Smooth muscle cell (in vitro differentiated cells): ENCODE measurements at regions not wholly inside any gene's neighbourhood (a gene's known extent, or its start where the extent isn't known, plus 50 kb on each side); places are given as distances from the start of the nearest gene placed in this dataset.

Experiments
- DNase-seq: peaks from one replicate; lab custom pipeline; 2025; ENCODE audit not compliant: unreplicated experiment; lab: John Stamatoyannopoulos, UW
- H2AFZ ChIP-seq: fragments of 200-600 bp; sonication (generic); 2 replicates; pipeline ENCODE4 v1.6.0; 2016; ENCODE audit warnings: antibody characterized with exemption, low read depth, mild to moderate bottlenecking
- H3F3A ChIP-seq: fragments of 200-600 bp; sonication (generic); 2 replicates; pipeline ENCODE4 v1.6.0; 2017; ENCODE audit warnings: antibody characterized with exemption, low read depth
- H3K27ac ChIP-seq: fragments of 200-600 bp; sonication (generic); 2 replicates; pipeline ENCODE4 v1.5.1; 2016; ENCODE audit warnings: low read depth, mild to moderate bottlenecking
- H3K27me3 ChIP-seq: fragments of 200-600 bp; sonication (generic); 2 replicates; pipeline ENCODE4 v1.6.1; 2016; ENCODE audit warnings: low read depth, mild to moderate bottlenecking
- H3K36me3 ChIP-seq: fragments of 200-600 bp; sonication (generic); 2 replicates; pipeline ENCODE4 v1.5.1; 2016; ENCODE audit warnings: low read depth
- H3K4me1 ChIP-seq: fragments of 200-600 bp; sonication (generic); 2 replicates; pipeline ENCODE4 v1.5.1; 2016; ENCODE audit warnings: low read depth
- H3K4me2 ChIP-seq: fragments of 200-600 bp; sonication (generic); 2 replicates; pipeline ENCODE4 v1.6.0; 2016; ENCODE audit warnings: mild to moderate bottlenecking
- H3K4me3 ChIP-seq: fragments of 200-600 bp; sonication (generic); 2 replicates; pipeline ENCODE4 v1.5.1; 2016; ENCODE audit warnings: mild to moderate bottlenecking
- H3K79me2 ChIP-seq: fragments of 200-600 bp; sonication (generic); 2 replicates; pipeline ENCODE4 v1.6.0; 2016; ENCODE audit warnings: low read depth, mild to moderate bottlenecking
- H3K9ac ChIP-seq: fragments of 200-600 bp; sonication (generic); 2 replicates; pipeline ENCODE4 v1.6.0; 2016; ENCODE audit warnings: low read depth
- H3K9me3 ChIP-seq: fragments of 200-600 bp; sonication (generic); replicated peaks from 2 replicates; pipeline ENCODE4 v1.5.1; 2016; ENCODE audit warnings: low read depth
- H4K20me1 ChIP-seq: fragments of 200-600 bp; sonication (generic); 2 replicates; pipeline ENCODE4 v1.6.0; 2016; ENCODE audit warnings: low read depth
- WGBS: methylation state at CpG from one replicate; pipeline ENCODE4 v1.1.7; 2016; ENCODE audit warnings: low lambda C conversion rate; 5-methylcytosine and 5-hydroxymethylcytosine counted together
- TF ChIP-seq, protein P1 (sequence below): fragments of 200-600 bp; sonication (generic); IDR thresholded peaks from 2 replicates; pipeline ENCODE4 v1.5.1; 2017; ENCODE audit warnings: borderline replicate concordance, mild to moderate bottlenecking, antibody characterized with exemption; ENCODE audit not compliant: insufficient read depth, poor library complexity, severe bottlenecking

GRCh38 chr7:46192271-46192670 is 271.2 kb upstream of the IGFBP3 start:
- WGBS = 86% methylated on average over 3 of the region's 3 CpGs
- DNase-seq = no peak

DNA sequence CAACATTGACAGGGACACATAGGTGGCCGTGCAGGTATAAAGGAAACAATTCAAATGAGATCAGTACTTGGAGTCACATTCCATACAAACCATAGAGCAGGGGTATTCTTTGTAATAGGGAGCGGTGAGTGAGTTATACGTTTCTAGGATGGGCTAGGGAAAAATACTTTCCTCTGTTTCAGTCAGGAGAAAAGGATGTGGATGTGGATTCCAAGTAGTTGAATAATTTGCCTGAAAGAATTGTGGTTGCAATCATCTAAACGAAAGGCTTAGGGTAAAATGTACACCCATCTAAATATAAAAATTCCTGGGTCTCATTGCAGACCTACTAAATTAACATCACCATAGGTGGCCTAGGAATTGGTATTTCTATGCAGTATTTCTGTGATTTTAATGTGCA is 270.7 kb upstream of the IGFBP3 start:
- Histone ChIP-seq H3K9me3 (no peaks in the 10 kb centered on the region), H3K4me3 (no peak overlapping the region), H3K4me1 (peaks cover 11% of the 10 kb centered on the region), H3K27ac (no peak overlapping the region), H3K9ac (no peak overlapping the region), H3K36me3 (no peaks in the 10 kb centered on the region), H2AFZ (no peak overlapping the region), H3K79me2 (peaks cover 4% of the 10 kb centered on the region), H3F3A (no peaks in the 10 kb centered on the region), H4K20me1 (no peaks in the 10 kb centered on the region), H3K4me2 (no peak overlapping the region), H3K27me3 (no peaks in the 10 kb centered on the region)
- TF ChIP-seq, protein P1, sequence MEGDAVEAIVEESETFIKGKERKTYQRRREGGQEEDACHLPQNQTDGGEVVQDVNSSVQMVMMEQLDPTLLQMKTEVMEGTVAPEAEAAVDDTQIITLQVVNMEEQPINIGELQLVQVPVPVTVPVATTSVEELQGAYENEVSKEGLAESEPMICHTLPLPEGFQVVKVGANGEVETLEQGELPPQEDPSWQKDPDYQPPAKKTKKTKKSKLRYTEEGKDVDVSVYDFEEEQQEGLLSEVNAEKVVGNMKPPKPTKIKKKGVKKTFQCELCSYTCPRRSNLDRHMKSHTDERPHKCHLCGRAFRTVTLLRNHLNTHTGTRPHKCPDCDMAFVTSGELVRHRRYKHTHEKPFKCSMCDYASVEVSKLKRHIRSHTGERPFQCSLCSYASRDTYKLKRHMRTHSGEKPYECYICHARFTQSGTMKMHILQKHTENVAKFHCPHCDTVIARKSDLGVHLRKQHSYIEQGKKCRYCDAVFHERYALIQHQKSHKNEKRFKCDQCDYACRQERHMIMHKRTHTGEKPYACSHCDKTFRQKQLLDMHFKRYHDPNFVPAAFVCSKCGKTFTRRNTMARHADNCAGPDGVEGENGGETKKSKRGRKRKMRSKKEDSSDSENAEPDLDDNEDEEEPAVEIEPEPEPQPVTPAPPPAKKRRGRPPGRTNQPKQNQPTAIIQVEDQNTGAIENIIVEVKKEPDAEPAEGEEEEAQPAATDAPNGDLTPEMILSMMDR = no peak
- WGBS = 63% methylated on average over 4 of the region's 4 CpGs
- DNase-seq = no peak

More at GRCh38 chr7:46192271-46192670, 271.2 kb upstream of the IGFBP3 start:
- Histone ChIP-seq H3K4me2 (no peak overlapping the region), H3K79me2 (peaks cover 4% of the 10 kb centered on the region), H3K9me3 (no peaks in the 10 kb centered on the region), H4K20me1 (no peaks in the 10 kb centered on the region), H3K4me3 (no peak overlapping the region), H3K27me3 (no peaks in the 10 kb centered on the region), H3K36me3 (no peaks in the 10 kb centered on the region), H3F3A (no peaks in the 10 kb centered on the region), H3K9ac (no peak overlapping the region), H2AFZ (no peak overlapping the region), H3K4me1 (peaks cover 11% of the 10 kb centered on the region), H3K27ac (no peak overlapping the region)
- TF ChIP-seq, protein P1 = no peak

DNA sequence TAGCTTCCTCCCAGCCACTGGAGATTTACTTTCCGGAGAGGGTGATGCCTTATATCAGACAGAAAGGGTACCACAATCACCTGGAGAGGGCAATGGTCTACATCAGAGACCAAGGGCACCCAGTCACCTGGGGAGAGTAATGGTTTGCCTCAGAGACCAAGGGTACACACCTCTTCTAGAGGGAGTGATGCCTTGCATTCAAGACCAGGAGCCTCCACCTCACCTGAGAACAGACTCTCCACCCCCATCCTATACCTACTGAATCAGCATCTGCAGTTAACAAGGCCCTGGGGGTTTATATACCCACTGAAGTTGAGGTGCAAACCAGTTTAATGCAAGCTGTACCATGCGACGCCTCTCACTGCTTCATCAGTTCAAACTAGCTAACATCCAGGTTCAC is 270.2 kb upstream of the IGFBP3 start:
- Histone ChIP-seq H3K27ac (no peak overlapping the region), H3K4me2 (no peak overlapping the region)

More for the DNA sequence above, 270.2 kb upstream of the IGFBP3 start:
- Histone ChIP-seq H3K9me3 (no peaks in the 10 kb centered on the region), H3K27me3 (no peaks in the 10 kb centered on the region), H2AFZ (no peak overlapping the region), H3F3A (no peaks in the 10 kb centered on the region), H3K79me2 (peaks cover 4% of the 10 kb centered on the region), H3K36me3 (no peaks in the 10 kb centered on the region), H3K4me3 (no peak overlapping the region), H4K20me1 (no peaks in the 10 kb centered on the region), H3K9ac (no peak overlapping the region), H3K4me1 (peaks cover 11% of the 10 kb centered on the region)
- 98% methylated on average over 3 of the region's 3 CpGs for WGBS
- TF ChIP-seq, protein P1 = no peak
- DNase-seq = no peak
